HG03159 (cell line): ENCODE measurements at regions not wholly inside any gene's neighbourhood (a gene's known extent, or its start where the extent isn't known, plus 50 kb on each side); places are given as distances from the start of the nearest gene placed in this dataset.
"Not testable (repeated sequence)": the region's sequence is repeated elsewhere in the genome, so short reads cannot be mapped to it uniquely, and the experiment has no call there.

Experiments used
- ATAC-seq: cut with Tn5 transposase; IDR thresholded peaks from one replicate; pipeline ENCODE4 v1.9.1; 2021; ENCODE audit warnings: mild to moderate bottlenecking, moderate library complexity; ENCODE audit not compliant: unreplicated experiment

GRCh38 chr9:2492161-2492560, 129.4 kb upstream of the VLDLR start:
- no peak for ATAC-seq

DNA sequence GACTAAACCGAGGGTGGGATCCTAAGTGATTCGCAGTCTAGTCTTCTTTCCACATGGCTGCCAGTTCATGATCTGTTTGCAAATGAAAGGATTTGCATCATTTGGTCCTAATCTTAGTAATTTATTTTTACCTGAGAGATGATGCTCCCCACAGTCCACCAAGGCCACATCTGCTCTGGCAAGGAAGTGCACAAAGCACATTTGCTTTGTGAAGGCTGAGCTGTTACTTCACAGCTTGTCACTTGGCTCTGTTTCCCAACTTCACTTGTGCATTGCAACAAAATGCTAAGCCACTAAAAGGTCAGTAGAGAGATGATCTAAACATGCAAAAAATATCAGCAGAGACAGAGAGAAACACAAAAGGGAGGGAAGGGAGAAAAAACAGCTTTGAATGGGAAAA, 128.5 kb upstream of the VLDLR start:
- ATAC-seq, result no peak

GRCh38 chr9:2493529-2493928, 128.1 kb upstream of the VLDLR start:
- ATAC-seq, result no peak

GRCh38 chr9:2494562-2494961, 127.0 kb upstream of the VLDLR start:
- ATAC-seq, result no peak

- no peak for ATAC-seq
These were observed 126.2 kb upstream of the VLDLR start for GRCh38 chr9:2495221-2496005.

DNA sequence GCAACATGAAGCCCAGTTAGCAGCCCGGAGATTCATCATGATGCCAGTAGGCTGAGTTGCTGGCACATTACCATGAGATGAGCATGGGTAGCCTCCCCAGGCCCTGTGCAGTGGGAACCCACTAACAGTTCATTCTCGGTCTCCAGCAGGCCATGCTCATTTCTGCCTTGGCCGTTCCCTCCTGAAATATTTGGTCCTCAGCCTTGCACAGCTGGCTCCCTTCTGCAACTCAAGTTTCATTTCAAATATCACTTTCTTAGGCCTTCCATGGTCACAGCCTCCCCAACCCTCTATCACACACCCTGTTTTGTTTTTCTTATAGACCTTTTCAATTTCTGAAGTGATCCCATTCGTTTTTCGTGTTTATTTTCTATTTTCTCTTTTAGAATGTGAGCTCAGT, 125.4 kb upstream of the VLDLR start:
- no peak for ATAC-seq

GRCh38 chr9:2496934-2497333, 124.7 kb upstream of the VLDLR start:
- ATAC-seq, result no peak

- no peak for ATAC-seq
These were observed 123.8 kb upstream of the VLDLR start for GRCh38 chr9:2497666-2498400.

DNA sequence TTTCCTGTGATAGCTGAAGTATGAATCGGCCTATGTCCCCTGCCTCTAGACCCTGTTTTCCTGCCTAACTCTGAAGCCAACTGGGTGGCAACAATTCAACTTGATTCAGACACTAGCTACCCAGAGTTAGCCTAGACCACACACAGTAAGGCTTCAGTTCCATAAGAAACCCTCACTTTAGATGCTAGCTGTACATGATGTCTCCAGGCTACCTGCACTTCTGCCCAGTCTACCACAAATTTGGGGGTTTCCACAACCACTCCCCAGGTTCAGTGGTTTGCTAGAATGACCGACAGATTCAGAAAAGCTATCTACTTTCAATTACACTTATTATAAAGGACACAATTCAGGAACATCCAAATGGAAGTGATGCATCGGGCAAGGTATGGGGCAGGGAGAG, 119.4 kb upstream of the VLDLR start:
- ATAC-seq, result no peak

DNA sequence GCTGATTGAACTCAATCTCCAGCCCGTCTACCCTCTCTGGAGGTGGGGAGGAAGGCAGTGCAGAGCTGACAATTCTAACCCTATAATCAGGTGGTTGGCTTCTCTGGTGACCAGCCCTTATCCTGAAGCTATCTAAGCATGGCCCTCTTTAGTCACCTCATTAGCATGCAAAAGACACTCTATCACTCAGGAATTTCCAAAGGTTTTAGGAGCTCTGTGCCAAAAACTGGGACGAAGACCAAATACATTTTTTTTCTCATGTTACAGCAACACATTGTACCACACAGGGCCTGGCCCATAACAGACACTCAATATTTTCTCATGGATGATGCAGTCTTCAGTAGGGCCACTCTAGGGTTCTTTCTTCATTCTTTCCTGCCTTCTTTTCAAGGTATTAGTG, 118.8 kb upstream of the VLDLR start:
- ATAC-seq, result no peak

DNA sequence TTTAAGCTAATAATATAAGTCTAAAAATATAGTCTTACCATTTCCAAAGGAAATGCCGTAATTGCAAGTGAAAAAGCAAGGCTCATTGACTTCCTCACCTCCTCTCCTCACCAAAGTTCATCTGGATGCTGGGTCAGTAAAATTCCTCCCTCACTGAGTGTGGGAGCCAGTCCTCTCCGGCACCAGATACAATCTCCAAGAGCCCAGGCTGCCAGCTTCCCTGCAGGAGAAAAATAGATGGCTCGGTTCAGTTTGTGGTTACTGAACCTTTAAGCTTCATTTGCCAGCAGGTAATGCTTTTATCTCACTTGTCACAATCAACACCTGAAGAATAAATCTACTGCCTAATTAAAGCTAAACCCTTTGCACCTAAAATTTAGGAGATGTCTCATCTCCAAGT, 115.3 kb upstream of the VLDLR start:
- no peak for ATAC-seq

- no peak for ATAC-seq
These were observed 98.0 kb upstream of the VLDLR start for GRCh38 chr9:2523591-2523990.

DNA sequence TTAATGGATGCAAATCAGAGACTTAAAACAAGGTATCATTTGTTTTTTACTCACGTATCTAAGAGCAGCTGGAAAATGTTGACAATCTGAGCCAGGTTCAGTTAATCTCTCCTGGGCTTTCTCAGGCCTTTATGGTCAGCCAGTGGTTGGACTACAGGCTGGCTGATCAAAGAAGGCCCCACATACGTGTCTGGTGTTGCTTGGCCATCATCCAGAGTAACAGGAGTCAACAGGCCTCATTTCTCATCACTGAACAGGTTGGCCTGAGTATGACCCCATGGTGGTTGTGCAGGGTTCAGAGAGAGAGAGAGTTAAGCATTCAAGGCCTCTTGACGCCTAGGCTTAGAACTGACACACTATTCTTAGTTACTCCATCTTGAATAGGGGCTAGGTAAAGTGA, 97.0 kb upstream of the VLDLR start:
- ATAC-seq, result no peak

DNA sequence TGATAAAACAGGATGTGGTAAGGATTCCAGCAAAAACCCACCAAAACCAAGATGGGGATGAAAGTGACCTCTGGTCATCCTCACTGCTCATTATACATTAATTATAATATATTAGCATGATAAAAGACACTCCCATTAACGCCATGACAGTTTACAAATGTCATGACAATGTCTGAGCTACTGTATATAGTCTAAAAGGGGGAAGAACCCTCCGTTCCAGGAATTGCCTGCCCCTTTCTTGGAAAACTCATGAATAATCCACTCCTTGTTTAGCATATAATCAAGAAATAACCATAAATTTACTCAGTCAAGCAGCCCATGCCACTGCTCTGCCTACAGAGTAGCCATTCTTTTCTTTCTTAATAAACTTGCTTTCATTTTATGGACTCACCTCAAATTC, 96.4 kb upstream of the VLDLR start:
- no peak for ATAC-seq

GRCh38 chr9:2526071-2526828, 95.3 kb upstream of the VLDLR start:
- no peak for ATAC-seq

DNA sequence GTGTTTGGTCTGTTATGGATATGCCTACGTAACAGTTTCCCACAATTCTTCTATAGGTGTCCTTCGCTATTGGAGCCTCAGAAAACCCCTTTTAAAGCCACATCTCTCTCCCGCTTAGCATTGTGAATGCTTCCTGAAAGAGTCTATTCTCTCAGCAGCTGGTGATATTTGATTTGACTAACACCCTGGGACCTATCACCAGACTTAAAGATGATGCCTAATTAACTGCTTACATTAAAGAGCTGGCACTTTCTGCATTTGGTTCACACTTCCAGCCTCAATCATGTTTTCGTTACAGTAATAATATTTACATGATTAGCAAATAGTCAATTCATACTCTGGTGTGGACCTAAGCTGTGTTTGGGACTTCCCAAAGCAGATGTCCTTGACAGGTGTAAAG, 90.1 kb upstream of the VLDLR start:
- no peak for ATAC-seq

GRCh38 chr9:2536511-2536910, 85.1 kb upstream of the VLDLR start:
- no peak for ATAC-seq

- no peak for ATAC-seq
These were observed 75.6 kb upstream of the VLDLR start for GRCh38 chr9:2545881-2546490.

DNA sequence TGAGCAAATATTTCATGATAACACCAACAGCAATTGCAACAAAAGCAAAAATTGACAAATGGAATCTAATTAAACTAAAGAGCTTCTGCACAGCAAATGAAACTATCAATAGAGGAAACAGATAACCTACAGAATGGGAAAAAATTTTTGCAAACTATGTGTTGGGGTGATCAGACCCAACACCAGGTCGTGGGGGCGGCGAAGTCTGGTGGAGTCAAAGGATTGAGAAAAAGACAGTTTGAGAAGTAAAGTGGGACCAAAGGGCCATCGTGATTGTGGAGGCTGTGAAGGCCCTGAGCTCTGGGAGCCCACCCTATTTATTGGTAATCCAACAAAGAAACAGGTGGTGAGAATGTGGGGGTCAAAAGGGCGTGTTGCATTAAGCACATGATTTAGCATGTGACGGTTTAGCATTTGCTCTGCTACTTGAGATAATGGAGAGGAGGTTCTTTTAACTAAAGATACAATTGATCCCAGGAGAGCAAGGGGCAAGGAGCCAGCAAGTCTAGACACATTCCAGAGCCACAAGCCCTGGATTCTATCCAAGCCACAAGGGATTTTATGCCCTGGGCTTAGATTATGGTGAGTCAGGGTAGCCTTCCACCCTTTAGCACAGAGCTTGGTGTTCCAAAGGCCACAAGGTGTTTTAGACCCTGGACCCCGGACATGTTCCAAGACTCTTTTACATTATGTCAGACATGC, 65.5 kb upstream of the VLDLR start:
- ATAC-seq, result not testable (repeated sequence)

DNA sequence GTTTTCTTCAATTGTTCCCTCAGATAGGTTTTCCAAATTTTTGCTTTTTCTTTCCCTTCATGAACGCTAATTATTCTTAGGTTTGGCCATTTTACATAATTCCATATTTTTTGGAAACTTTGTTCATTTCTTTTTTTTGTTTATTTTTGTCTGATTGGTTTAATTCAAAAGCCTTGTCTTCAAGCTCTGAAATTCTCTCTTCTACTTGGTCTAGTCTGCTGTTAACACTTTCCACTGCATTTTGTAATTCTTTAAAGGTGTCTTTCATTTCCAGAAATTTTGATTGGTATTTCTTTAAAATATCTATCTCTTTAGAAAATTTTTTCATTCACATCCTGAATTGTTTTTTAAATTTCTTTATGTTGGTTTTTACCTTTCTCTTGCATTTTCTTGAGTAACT, 63.9 kb upstream of the VLDLR start:
- no peak for ATAC-seq
